Islet of Langerhans (tissue), 1 donor: ENCODE measurements at regions not wholly inside any gene's neighbourhood (a gene's known extent, or its start where the extent isn't known, plus 50 kb on each side); places are given as distances from the start of the nearest gene placed in this dataset.

Source experiments
- FAIRE-seq: peaks from one replicate; lab custom pipeline; 2011; peaks lifted over from hg19 to GRCh38; lab: Jason Lieb, UNC

GRCh38 chr18:78911751-78912283 lies 67.8 kb upstream of the SALL3 start:
- FAIRE-seq = no peak

DNA sequence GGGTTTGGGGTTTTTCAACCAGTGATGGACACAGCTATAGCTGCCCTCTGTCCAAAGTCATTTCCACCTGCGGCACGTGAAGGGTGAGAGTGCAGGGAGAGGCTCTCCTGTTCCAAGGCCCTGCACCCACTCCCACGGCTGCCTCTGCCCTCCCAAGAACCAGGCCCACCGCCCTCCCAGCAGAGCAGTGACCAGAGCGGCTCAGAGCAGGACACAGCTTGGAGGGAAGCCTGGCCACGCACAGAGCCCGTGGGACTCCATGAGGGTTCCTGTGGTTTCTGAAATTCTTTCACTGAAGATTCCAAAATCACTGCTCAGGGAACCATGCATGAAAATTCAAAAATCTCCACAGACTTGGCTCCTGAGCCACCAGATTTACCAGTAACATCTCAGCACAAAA lies 67.3 kb upstream of the SALL3 start:
- no peak for FAIRE-seq

GRCh38 chr18:78912844-78913243 lies 66.8 kb upstream of the SALL3 start:
- no peak for FAIRE-seq

DNA sequence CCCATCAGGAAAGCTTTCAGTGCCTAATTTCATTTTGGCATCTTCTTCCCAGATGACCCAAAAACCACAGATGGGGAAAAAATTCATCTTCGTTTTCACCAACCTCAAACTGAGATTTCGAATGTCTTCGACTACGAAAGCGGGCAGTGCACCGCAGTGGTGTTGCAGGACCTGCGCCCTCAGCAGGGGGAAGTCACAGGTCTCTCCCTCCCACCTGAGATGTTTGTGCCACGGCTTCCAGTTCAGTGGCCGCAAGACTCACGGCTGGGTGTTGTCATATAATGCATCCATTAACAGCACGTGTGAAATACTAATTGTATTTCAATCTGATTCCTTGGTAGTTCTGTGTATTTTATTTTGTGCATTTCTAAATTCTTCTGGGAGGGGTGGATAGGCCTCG lies 66.2 kb upstream of the SALL3 start:
- FAIRE-seq = no peak

GRCh38 chr18:78913830-78914231 lies 65.8 kb upstream of the SALL3 start:
- FAIRE-seq = no peak

- FAIRE-seq = no peak
Observed at GRCh38 chr18:78914249-78914935, 65.2 kb upstream of the SALL3 start.

DNA sequence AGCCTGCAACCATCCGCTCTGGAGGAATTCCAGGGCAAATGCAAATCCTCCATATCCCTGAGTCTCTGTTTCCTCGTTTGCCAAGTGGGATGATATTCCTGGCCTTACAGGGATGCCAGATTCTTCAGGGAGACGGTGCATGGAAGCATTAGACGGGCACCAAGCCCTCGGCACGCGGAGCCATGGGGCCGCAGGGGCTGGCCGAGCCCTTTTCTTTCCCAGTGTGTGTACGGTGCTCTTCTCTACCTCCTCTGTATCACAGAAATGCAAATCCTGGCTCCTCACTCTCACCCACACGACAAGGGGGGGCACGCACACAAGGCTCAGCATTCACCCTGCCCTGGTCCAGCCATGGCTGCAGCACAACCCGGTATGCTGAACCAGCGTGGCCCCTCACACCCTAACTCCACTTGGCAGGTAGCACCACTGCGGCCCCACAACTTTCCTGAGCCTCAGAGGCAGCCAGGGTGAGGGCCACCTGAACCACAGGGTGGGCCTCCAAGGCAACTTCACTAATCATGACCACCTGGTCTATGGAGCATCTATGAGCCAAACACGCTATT lies 64.1 kb upstream of the SALL3 start:
- no peak for FAIRE-seq

DNA sequence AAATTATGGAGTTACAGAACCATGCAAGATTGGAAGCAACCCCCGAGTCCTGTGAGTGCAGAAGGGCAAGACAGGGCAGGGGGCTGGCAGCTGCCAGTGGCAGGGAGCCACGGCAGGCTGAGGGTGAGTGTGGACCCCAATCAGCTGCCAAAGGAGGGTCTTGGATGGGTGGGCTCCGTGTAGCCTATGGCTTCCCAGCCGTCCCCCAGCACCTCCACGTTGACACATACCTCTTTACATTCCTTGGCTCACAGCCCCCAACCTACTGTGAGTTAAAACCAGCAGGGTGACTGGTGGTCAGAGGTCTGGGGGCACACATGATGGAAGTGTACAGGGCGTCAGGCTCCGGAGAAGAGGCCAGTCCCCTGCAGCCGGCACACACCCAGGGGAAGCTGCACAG lies 60.9 kb upstream of the SALL3 start:
- no peak for FAIRE-seq

DNA sequence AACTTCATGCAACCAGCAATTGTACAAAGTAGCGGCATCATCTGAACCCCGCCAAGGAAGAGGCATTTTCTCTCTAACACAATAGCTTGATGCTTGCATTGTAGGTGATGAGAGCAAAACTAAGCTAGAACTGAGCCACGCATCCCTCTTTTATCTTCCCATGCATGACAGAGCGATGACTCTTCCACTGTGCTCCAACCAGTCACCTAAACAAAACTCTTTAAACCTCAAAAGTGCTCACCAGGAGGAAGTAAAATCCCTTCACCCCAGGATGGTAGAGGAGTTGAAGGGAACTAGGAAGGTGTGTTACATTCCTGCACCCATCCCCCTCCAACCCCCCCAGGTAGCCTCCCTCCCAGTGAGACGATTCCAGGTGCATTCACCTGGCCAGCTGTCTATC lies 59.7 kb upstream of the SALL3 start:
- FAIRE-seq = no peak

DNA sequence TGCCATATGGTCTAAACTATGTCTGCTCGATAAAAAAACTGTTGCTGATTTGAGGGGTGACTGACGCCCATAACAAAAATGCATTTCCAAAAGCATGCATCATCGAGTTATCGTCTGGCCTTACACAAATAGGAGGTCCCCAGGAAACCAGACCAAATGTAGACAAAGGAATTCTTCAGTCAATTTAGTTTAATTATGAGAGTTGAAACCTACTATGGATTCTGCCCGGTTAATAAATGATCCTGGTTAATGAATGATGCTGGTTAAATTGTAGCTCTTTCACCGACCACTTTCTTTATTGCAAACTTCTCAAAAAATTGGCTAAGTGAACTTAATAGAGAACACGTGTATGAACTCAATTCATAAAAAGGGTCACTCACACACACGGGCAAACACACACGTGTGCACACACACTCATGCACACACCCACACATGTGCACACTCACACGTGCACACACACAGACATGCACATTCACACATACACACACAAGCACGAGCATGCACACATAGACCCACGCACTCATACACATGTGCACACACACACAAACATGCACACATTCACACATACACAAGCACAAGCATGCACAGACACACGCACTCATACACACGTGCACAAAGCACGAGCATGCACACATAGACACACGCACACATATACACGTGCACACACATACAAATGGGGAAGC lies 59.0 kb upstream of the SALL3 start:
- FAIRE-seq = no peak

GRCh38 chr18:78922856-78923255 lies 56.8 kb upstream of the SALL3 start:
- no peak for FAIRE-seq

DNA sequence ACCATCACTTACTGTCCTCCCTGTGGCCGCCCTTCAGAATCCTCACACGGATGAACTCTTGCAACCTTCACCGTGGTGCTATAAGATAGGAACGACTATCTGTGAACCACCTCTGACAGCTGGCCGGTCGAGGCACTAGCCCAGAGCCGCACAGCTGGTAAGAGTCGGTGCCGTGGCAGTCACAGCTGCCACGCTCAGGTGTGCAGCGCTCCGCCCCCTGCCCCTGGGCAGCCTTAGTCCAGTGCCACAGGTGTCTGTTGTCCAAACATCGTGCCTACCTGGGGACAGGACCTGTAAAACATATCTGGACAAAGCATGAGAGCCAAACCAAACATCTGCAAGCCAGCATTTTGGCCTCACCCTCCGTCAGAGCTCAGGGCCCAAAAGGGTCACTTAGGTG lies 55.3 kb upstream of the SALL3 start:
- no peak for FAIRE-seq

GRCh38 chr18:78924786-78925540 lies 54.7 kb upstream of the SALL3 start:
- FAIRE-seq = no peak

- FAIRE-seq = no peak
Observed at GRCh38 chr18:78925557-78926242, 53.9 kb upstream of the SALL3 start.

DNA sequence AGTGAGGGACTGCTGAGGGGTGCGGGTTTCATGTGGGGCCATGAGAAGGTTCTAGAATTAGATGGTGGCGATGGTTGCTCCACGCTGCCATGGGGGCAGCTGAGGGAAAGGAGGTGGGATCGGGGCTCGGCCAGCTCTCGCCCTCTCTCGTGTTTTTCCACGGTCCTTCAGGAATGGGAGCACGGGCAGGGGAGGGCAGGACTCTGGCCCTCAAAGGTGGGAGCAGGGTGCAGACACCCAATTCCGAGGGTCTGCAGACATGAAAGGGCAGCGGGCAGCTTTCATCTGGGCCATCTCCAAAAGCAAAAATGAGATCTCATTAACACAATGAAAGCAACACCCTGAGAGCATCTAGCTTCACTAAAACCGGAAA lies 53.4 kb upstream of the SALL3 start:
- no peak for FAIRE-seq

GRCh38 chr18:78927156-78927555 lies 52.5 kb upstream of the SALL3 start:
- no peak for FAIRE-seq

DNA sequence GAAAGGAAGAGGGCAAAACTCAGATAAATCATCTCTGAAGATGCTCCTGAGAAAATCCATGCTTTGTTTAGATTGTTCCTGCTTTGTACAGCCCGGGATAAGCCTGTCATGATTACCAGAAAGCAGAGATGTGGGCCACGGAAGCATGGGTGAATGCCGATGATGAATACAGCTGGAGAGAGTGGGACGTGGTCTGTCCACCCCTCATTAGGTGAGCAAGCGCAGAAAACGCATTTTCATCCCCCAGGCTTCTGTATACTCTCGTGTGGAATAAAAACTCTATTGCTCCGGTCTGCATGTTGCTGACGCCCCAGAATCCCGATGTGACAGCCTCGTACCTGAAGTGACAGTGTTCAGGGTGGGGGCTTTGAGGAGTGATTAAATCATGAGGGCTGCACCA lies 52.0 kb upstream of the SALL3 start:
- FAIRE-seq = no peak

DNA sequence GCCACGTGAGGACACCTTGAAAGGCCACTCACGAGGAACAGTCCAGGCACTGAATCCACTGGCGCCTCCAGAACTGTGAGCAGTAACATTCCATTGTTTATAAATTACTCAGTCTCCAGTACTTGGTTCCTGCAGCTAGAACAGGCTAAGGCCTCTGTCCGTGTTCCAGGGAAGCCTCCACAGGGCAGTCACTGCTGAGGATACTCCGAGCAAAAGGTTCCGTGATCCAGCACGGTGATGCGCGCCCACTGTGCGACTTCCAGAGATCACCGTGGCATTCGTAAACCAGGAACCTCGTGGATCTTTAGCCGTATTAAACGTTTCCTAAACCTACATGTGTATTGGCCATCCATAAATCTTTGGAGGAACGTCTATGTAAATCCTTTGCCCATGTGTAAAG lies 51.5 kb upstream of the SALL3 start:
- no peak for FAIRE-seq

- FAIRE-seq = no peak
Observed at GRCh38 chr18:78929516-78929915, 50.1 kb upstream of the SALL3 start.
